Astrocyte of the cerebellum (primary cell): ENCODE measurements at regions not wholly inside any gene's neighbourhood (a gene's known extent, or its start where the extent isn't known, plus 50 kb on each side); places are given as distances from the start of the nearest gene placed in this dataset.
A peak's percentile ranks its signal among the peaks of the same experiment; 100 is the strongest.

Experiments used
- DNase-seq: peaks from one replicate; pipeline ENCODE4 v3.0.0-alpha.2; 2011; ENCODE audit warnings: low read depth
- H3K4me3 ChIP-seq: 2 replicates; pipeline ENCODE4 v1.5.1; 2011; ENCODE audit warnings: mild to moderate bottlenecking, low read depth, low read length, moderate library complexity
- CTCF ChIP-seq: IDR thresholded peaks from 2 replicates; pipeline ENCODE4 v1.5.1; 2012; ENCODE audit warnings: low read length, low read depth, moderate library complexity, mild to moderate bottlenecking; ENCODE audit errors: missing control alignments
- in situ Hi-C: cut with HindIII; loops from 2 replicates; pipeline ENCODE4 v1.10.0; 2017; ENCODE audit warnings: low sequenced_read_pairs

GRCh38 chr10:3226960-3227744 is 54.6 kb upstream of the PITRM1 start:
- no peak overlapping the region for H3K4me3 ChIP-seq
- in situ Hi-C loops, result no loop called here
- DNase-seq, result peak; percentile 73
- no peak for TF ChIP-seq CTCF

- TF ChIP-seq CTCF, result no peak
- in situ Hi-C loops, result no loop called here
- no peak for DNase-seq
- H3K4me3 ChIP-seq, result no peak overlapping the region
Measured at GRCh38 chr10:3225561-3225960, 53.0 kb upstream of the PITRM1 start.

- no peak for DNase-seq
- no peak overlapping the region for H3K4me3 ChIP-seq
- in situ Hi-C loops, result no loop called here
- TF ChIP-seq CTCF, result no peak
Measured at GRCh38 chr10:3224241-3224640, 51.7 kb upstream of the PITRM1 start.

GRCh38 chr10:3222626-3223025 is 50.0 kb upstream of the PITRM1 start:
- no peak for DNase-seq

More at GRCh38 chr10:3222626-3223025, 50.0 kb upstream of the PITRM1 start:
- in situ Hi-C loops, result no loop called here
- H3K4me3 ChIP-seq, result no peak overlapping the region
- TF ChIP-seq CTCF, result no peak
